H9 (cell line): ENCODE measurements at regions not wholly inside any gene's neighbourhood (a gene's known extent, or its start where the extent isn't known, plus 50 kb on each side); places are given as distances from the start of the nearest gene placed in this dataset.

Source experiments
- DNase-seq: peaks from one replicate; pipeline ENCODE4 v3.0.0-alpha.2; 2017
- H2AFZ ChIP-seq: one replicate; pipeline ENCODE4 v1.6.1; 2013; ENCODE audit warnings: mild to moderate bottlenecking, low read length, control low read depth, moderate library complexity
- H2AK5ac ChIP-seq: 2 replicates; pipeline ENCODE4 v1.6.1; 2013; ENCODE audit warnings: low read length, control low read depth, mixed read lengths; ENCODE audit not compliant: insufficient read length
- H2BK120ac ChIP-seq: one replicate; pipeline ENCODE4 v1.6.1; 2013; ENCODE audit warnings: low read depth, mild to moderate bottlenecking, low read length, control low read depth, inconsistent platforms; ENCODE audit not compliant: poor library complexity, severe bottlenecking
- H2BK12ac ChIP-seq: 2 replicates; pipeline ENCODE4 v1.6.1; 2013; ENCODE audit warnings: low read length, control low read depth, mixed read lengths, low read depth; ENCODE audit not compliant: insufficient read length
- H2BK15ac ChIP-seq: 2 replicates; pipeline ENCODE4 v1.6.1; 2013; ENCODE audit warnings: low read depth, low read length, control low read depth
- H2BK20ac ChIP-seq: one replicate; pipeline ENCODE4 v1.6.1; 2013; ENCODE audit warnings: low read depth, mild to moderate bottlenecking, low read length, control low read depth, inconsistent platforms; ENCODE audit not compliant: poor library complexity, severe bottlenecking
- H2BK5ac ChIP-seq: 2 replicates; pipeline ENCODE4 v1.6.1; 2013; ENCODE audit warnings: low read length, control low read depth, mixed read lengths; ENCODE audit not compliant: insufficient read length
- H3K14ac ChIP-seq: 2 replicates; pipeline ENCODE4 v1.6.1; 2013; ENCODE audit warnings: low read length, control low read depth; ENCODE audit not compliant: insufficient read depth
- H3K18ac ChIP-seq: 2 replicates; pipeline ENCODE4 v1.6.1; 2013; ENCODE audit warnings: low read depth, mild to moderate bottlenecking, mixed read lengths, low read length, control low read depth; ENCODE audit not compliant: insufficient read length
- H3K23ac ChIP-seq: 2 replicates; pipeline ENCODE4 v1.6.1; 2013; ENCODE audit warnings: low read length, control low read depth, mixed read lengths, low read depth; ENCODE audit not compliant: insufficient read length
- H3K23me2 ChIP-seq: 2 replicates; pipeline ENCODE4 v1.6.1; 2013; ENCODE audit warnings: low read depth, mild to moderate bottlenecking, mixed read lengths, low read length, control low read depth; ENCODE audit not compliant: insufficient read length, poor library complexity, severe bottlenecking
- H3K27ac ChIP-seq: 2 replicates; pipeline ENCODE4 v1.5.1; 2013; ENCODE audit warnings: low read length, control low read depth, mixed read lengths, low read depth; ENCODE audit not compliant: insufficient read length
- H3K27me3 ChIP-seq: 2 replicates; pipeline ENCODE4 v1.6.1; 2013; ENCODE audit warnings: low read length, control low read depth, inconsistent platforms; ENCODE audit not compliant: insufficient read depth
- H3K4ac ChIP-seq: 2 replicates; pipeline ENCODE4 v1.6.1; 2013; ENCODE audit warnings: low read depth, mild to moderate bottlenecking, control low read depth, inconsistent platforms, low read length, moderate library complexity
- H3K4me1 ChIP-seq: 2 replicates; pipeline ENCODE4 v1.6.1; 2013; ENCODE audit warnings: low read length, control low read depth, inconsistent platforms; ENCODE audit not compliant: insufficient read depth
- H3K4me2 ChIP-seq: 2 replicates; pipeline ENCODE4 v1.6.1; 2013; ENCODE audit warnings: low read length, control low read depth, mixed read lengths; ENCODE audit not compliant: insufficient read length, insufficient read depth
- H3K56ac ChIP-seq: 2 replicates; pipeline ENCODE4 v1.6.1; 2013; ENCODE audit warnings: low read depth, mild to moderate bottlenecking, mixed read lengths, low read length, control low read depth; ENCODE audit not compliant: insufficient read length
- H3K79me1 ChIP-seq: 2 replicates; pipeline ENCODE4 v1.6.1; 2013; ENCODE audit warnings: low read depth, mild to moderate bottlenecking, moderate library complexity, low read length, control low read depth, inconsistent platforms; ENCODE audit not compliant: insufficient read depth, poor library complexity, severe bottlenecking
- H3K79me2 ChIP-seq: 2 replicates; pipeline ENCODE4 v1.6.1; 2013; ENCODE audit warnings: low read length, control low read depth, inconsistent platforms; ENCODE audit not compliant: insufficient read depth
- H3K9ac ChIP-seq: 2 replicates; pipeline ENCODE4 v1.6.1; 2013; ENCODE audit warnings: low read length, control low read depth, mixed read lengths; ENCODE audit not compliant: insufficient read length; ENCODE audit errors: extremely low read depth
- H3K9me3 ChIP-seq: one replicate; pipeline ENCODE4 v1.6.1; 2013; ENCODE audit warnings: low read depth, low read length, inconsistent platforms; ENCODE audit not compliant: control insufficient read depth
- H3T11ph ChIP-seq: one replicate; pipeline ENCODE4 v1.6.1; 2013; ENCODE audit warnings: mild to moderate bottlenecking, low read length, control low read depth, inconsistent platforms
- H4K20me1 ChIP-seq: one replicate; pipeline ENCODE4 v1.6.1; 2013; ENCODE audit not compliant: control insufficient read depth, insufficient read length, insufficient read depth
- H4K5ac ChIP-seq: 2 replicates; pipeline ENCODE4 v1.6.1; 2013; ENCODE audit warnings: low read depth, mild to moderate bottlenecking, mixed read lengths, low read length, control low read depth; ENCODE audit not compliant: insufficient read length
- H4K8ac ChIP-seq: replicated peaks from 2 replicates; pipeline ENCODE4 v1.6.1; 2013; ENCODE audit warnings: low read length, control low read depth, mixed read lengths, low read depth; ENCODE audit not compliant: insufficient read length
- H4K91ac ChIP-seq: 2 replicates; pipeline ENCODE4 v1.6.1; 2013; ENCODE audit warnings: low read depth, mild to moderate bottlenecking, moderate library complexity, mixed read lengths, low read length, control low read depth; ENCODE audit not compliant: insufficient read length
- H3K27ac Mint-ChIP-seq, 3 experiments: 2 replicates in 2 of 3; 3 replicates in 1 of 3; pipeline ENCODE4 v1.8.0; 2020 to 2021; ENCODE audit warnings: mixed read lengths in 3 of 3, mild to moderate bottlenecking in 1 of 3, moderate library complexity in 1 of 3
- H3K27me3 Mint-ChIP-seq: 2 replicates; pipeline ENCODE4 v1.8.0; 2021; ENCODE audit warnings: low read depth, mild to moderate bottlenecking, moderate library complexity, mixed read lengths
- H3K36me3 Mint-ChIP-seq, 3 experiments: 2 replicates in 2 of 3; 3 replicates in 1 of 3; pipeline ENCODE4 v1.8.0; 2020 to 2021; ENCODE audit warnings: low read depth in 3 of 3, mixed read lengths in 3 of 3; ENCODE audit not compliant: insufficient read depth in 1 of 3
- H3K4me1 Mint-ChIP-seq, 2 experiments: 2 replicates each; pipeline ENCODE4 v1.8.0; 2020; ENCODE audit warnings: mixed read lengths in 2 of 2
- H3K4me3 Mint-ChIP-seq, 2 experiments: 2 replicates in 1 of 2; 3 replicates in 1 of 2; pipeline ENCODE4 v1.8.0; 2020 to 2021; ENCODE audit warnings: mild to moderate bottlenecking in 2 of 2, mixed read lengths in 2 of 2, moderate library complexity in 1 of 2
- H3K9me3 Mint-ChIP-seq, 2 experiments: 2 replicates in 1 of 2; 3 replicates in 1 of 2; pipeline ENCODE4 v1.8.0; 2020; ENCODE audit warnings: mild to moderate bottlenecking in 2 of 2, mixed read lengths in 2 of 2, moderate library complexity in 1 of 2
- CTCF ChIP-seq: fragments of 200-600 bp; sonication (generic); conservative IDR thresholded peaks from 3 replicates; pipeline ENCODE4 v1.8.0; 2021; ENCODE audit warnings: antibody characterized with exemption, mild to moderate bottlenecking
- WGBS: extraction: QIAGEN DNeasy Blood & Tissue Kit; methylation state at CpG from one replicate; pipeline ENCODE4 v1.1.7; 2013; ENCODE audit warnings: missing lambda C conversion rate, low lambda C conversion rate, mixed read lengths; ENCODE audit not compliant: insufficient read length; ENCODE audit errors: extremely low coverage; 5-methylcytosine and 5-hydroxymethylcytosine counted together

- H2AK5ac ChIP-seq = no peak overlapping the region
- peaks cover 13% of the 10 kb centered on the region for H3K27me3 Mint-ChIP-seq
- no peak overlapping the region for H3K4me3 Mint-ChIP-seq
- no peak overlapping the region for H2AFZ ChIP-seq
- H3K18ac ChIP-seq = no peak overlapping the region
- no peak overlapping the region for H4K8ac ChIP-seq
- no peaks in the 10 kb centered on the region for H3K36me3 Mint-ChIP-seq
- H3K27me3 ChIP-seq = no peaks in the 10 kb centered on the region
- H4K91ac ChIP-seq = no peak overlapping the region
- no peak overlapping the region for H3K23ac ChIP-seq
- no peak overlapping the region for H2BK20ac ChIP-seq
- H3K23me2 ChIP-seq = no peaks in the 10 kb centered on the region
- H3K4ac ChIP-seq = no peak overlapping the region
- H3K4me1 Mint-ChIP-seq = peaks cover 29 to 32% of the 10 kb centered on the region in 2 experiments
- no peak for DNase-seq
- H2BK120ac ChIP-seq = no peak overlapping the region
- H3K27ac Mint-ChIP-seq = peak overlapping the region in 2 of 3 experiments; percentile 67 to 77; a peak in 2 of 7 replicates
- H3K9me3 Mint-ChIP-seq = no peaks in the 10 kb centered on the region
- WGBS = no CpG with 5 or more reads among the region's 23 CpGs
- H3K79me2 ChIP-seq = no peaks in the 10 kb centered on the region
- no peaks in the 10 kb centered on the region for H3K79me1 ChIP-seq
- H3K9me3 ChIP-seq = no peaks in the 10 kb centered on the region
- H3K14ac ChIP-seq = no peak overlapping the region; the same call in 1 of the 2 replicates
- no peak overlapping the region for H4K5ac ChIP-seq
- no peak overlapping the region for H3K56ac ChIP-seq
- no peaks in the 10 kb centered on the region; the same call in 1 of the 2 replicates for H3K4me1 ChIP-seq
- H2BK12ac ChIP-seq = no peak overlapping the region
- no peak overlapping the region for H3T11ph ChIP-seq
- no peak overlapping the region for H3K27ac ChIP-seq
- no peak overlapping the region for H3K4me2 ChIP-seq
- H2BK5ac ChIP-seq = no peak overlapping the region
- peaks cover 3% of the 10 kb centered on the region for H4K20me1 ChIP-seq
- H2BK15ac ChIP-seq = no peak overlapping the region
- H3K9ac ChIP-seq = no peak overlapping the region
- no peak for TF ChIP-seq CTCF
Measured at GRCh38 chr6:167210375-167211294, 52.9 kb upstream of the GPR31 start.
